SK-N-SH (cell line): ENCODE measurements at regions not wholly inside any gene's neighbourhood (a gene's known extent, or its start where the extent isn't known, plus 50 kb on each side); places are given as distances from the start of the nearest gene placed in this dataset.

Source experiments
- CTCF ChIA-PET: fragments of 300-600, 350-600 bp; formaldehyde crosslinking; extraction: SDS; loops from one replicate; lab custom pipeline; 2021; lab: Yijun Ruan, JAX
- POLR2A ChIA-PET: fragments of 350-600 bp; sonication (Branson Sonifier 250); formaldehyde crosslinking; extraction: SDS; loops from one replicate; lab custom pipeline; 2020; ENCODE audit warnings: antibody characterized with exemption, inconsistent platforms; lab: Yijun Ruan, JAX
- DNase-seq: peaks from one replicate; pipeline ENCODE4 v3.0.0; 2012
- H2AFZ ChIP-seq: fragments of 200-600 bp; sonication (generic); 2 replicates; pipeline ENCODE4 v1.8.1; 2016; ENCODE audit warnings: antibody characterized with exemption, mild to moderate bottlenecking, low read depth
- H3F3A ChIP-seq: fragments of 200-600 bp; sonication (generic); replicated peaks from 2 replicates; pipeline ENCODE3; 2016; ENCODE audit warnings: antibody characterized with exemption, mild to moderate bottlenecking; ENCODE audit not compliant: insufficient read depth
- H3K27ac ChIP-seq, 2 experiments: fragments of 200-500 bp in 1 of 2; fragments of 200-600 bp in 1 of 2; sonication (Bioruptor generic) in 1 of 2; sonication (generic), shearing (Covaris generic) in 1 of 2; 2 replicates each; pipeline versions ENCODE4 v1.5.1 to v1.6.1; 2014 to 2016; ENCODE audit warnings: low read depth in 2 of 2, inconsistent platforms in 1 of 2, low read length in 1 of 2, mild to moderate bottlenecking in 1 of 2, mixed read lengths in 1 of 2
- H3K27me3 ChIP-seq: fragments of 200-600 bp; sonication (generic), shearing (Covaris generic); 2 replicates; pipeline ENCODE4 v1.6.1; 2016; ENCODE audit warnings: mixed run types; ENCODE audit not compliant: insufficient read depth
- H3K36me3 ChIP-seq, 2 experiments: fragments of 200-500 bp in 1 of 2; fragments of 200-600 bp in 1 of 2; sonication (Bioruptor generic) in 1 of 2; sonication (generic) in 1 of 2; replicated peaks in 1 of 2; 2 replicates each; pipeline versions ENCODE3 to v1.5.1; 2014 to 2016; ENCODE audit warnings: low read length in 1 of 2, mild to moderate bottlenecking in 1 of 2; ENCODE audit not compliant: insufficient read depth in 2 of 2, control insufficient read depth in 1 of 2
- H3K4me1 ChIP-seq, 2 experiments: fragments of 200-500 bp in 1 of 2; fragments of 200-600 bp in 1 of 2; sonication (Bioruptor generic) in 1 of 2; sonication (generic), shearing (Covaris generic) in 1 of 2; 2 replicates each; pipeline versions ENCODE4 v1.5.1 to v1.6.1; 2014 to 2016; ENCODE audit warnings: low read depth in 1 of 2, low read length in 1 of 2, mixed run types in 1 of 2; ENCODE audit not compliant: insufficient read depth in 2 of 2, control insufficient read depth in 1 of 2
- H3K4me2 ChIP-seq: fragments of 200-600 bp; sonication (generic), shearing (Covaris generic); 2 replicates; pipeline ENCODE4 v1.6.1; 2017; ENCODE audit warnings: mixed run types
- H3K4me3 ChIP-seq, 2 experiments: fragments of 200-500 bp in 1 of 2; fragments of 200-600 bp in 1 of 2; sonication (Bioruptor generic) in 1 of 2; sonication (generic), shearing (Covaris generic) in 1 of 2; 2 replicates each; pipeline versions ENCODE4 v1.5.1 to v1.8.1; 2014 to 2016; ENCODE audit warnings: low read depth in 2 of 2, inconsistent platforms in 1 of 2, low read length in 1 of 2, mild to moderate bottlenecking in 1 of 2, mixed read lengths in 1 of 2, moderate library complexity in 1 of 2
- H3K79me2 ChIP-seq: fragments of 200-600 bp; sonication (generic); 2 replicates; pipeline ENCODE4 v1.8.1; 2017; ENCODE audit warnings: mild to moderate bottlenecking; ENCODE audit not compliant: insufficient read depth
- H3K9ac ChIP-seq: fragments of 200-600 bp; sonication (generic); 2 replicates; pipeline ENCODE4 v1.6.1; 2017; ENCODE audit warnings: mixed run types
- H3K9me2 ChIP-seq: fragments of 200-600 bp; sonication (generic); 2 replicates; pipeline ENCODE4 v1.6.1; 2017; ENCODE audit warnings: mixed run types
- H3K9me3 ChIP-seq: fragments of 200-600 bp; sonication (generic); 2 replicates; pipeline ENCODE4 v1.6.1; 2017; ENCODE audit warnings: mixed run types, mild to moderate bottlenecking, moderate library complexity
- H4K20me1 ChIP-seq: fragments of 200-600 bp; sonication (generic); 2 replicates; pipeline ENCODE4 v1.6.1; 2017; ENCODE audit warnings: mild to moderate bottlenecking, mixed run types; ENCODE audit not compliant: insufficient read depth
- EP300 ChIP-seq, 2 experiments: IDR thresholded peaks; 2 replicates each; pipeline versions ENCODE4 v1.4.0 to v1.6.1; 2012; ENCODE audit warnings: borderline replicate concordance in 1 of 2, low read depth in 1 of 2, low read length in 1 of 2
- FOXM1 ChIP-seq: IDR thresholded peaks from 2 replicates; pipeline ENCODE4 v1.4.0; 2012; ENCODE audit warnings: low read depth, mild to moderate bottlenecking
- GATA2 ChIP-seq: sonication (generic); formaldehyde crosslinking; IDR thresholded peaks from 2 replicates; pipeline ENCODE4 v1.5.0; 2020; ENCODE audit warnings: mild to moderate bottlenecking, missing genetic modification reagents
- IRF3 ChIP-seq: fragments of 150-350 bp; IDR thresholded peaks from 2 replicates; pipeline ENCODE4 v1.6.1; 2016; ENCODE audit warnings: mild to moderate bottlenecking, low read depth, low read length
- MEF2A ChIP-seq: IDR thresholded peaks from 2 replicates; pipeline ENCODE4 v1.4.0; 2012; ENCODE audit warnings: low read depth, borderline replicate concordance
- NFIC ChIP-seq: IDR thresholded peaks from 2 replicates; pipeline ENCODE4 v1.4.0; 2012; ENCODE audit warnings: borderline replicate concordance
- SIN3A ChIP-seq: IDR thresholded peaks from 2 replicates; pipeline ENCODE4 v1.6.1; 2012; ENCODE audit warnings: low read depth, mild to moderate bottlenecking, low read length, moderate library complexity, borderline replicate concordance
- TAF1 ChIP-seq: IDR thresholded peaks from 2 replicates; pipeline ENCODE4 v1.6.1; 2012; ENCODE audit warnings: low read depth, mild to moderate bottlenecking, low read length, moderate library complexity, borderline replicate concordance
- USF2 ChIP-seq: fragments of 150-350 bp; IDR thresholded peaks from 2 replicates; pipeline ENCODE4 v1.6.1; 2017; ENCODE audit warnings: antibody characterized with exemption, low read length, low read depth, borderline replicate concordance
- WGBS: methylation state at CpG from one replicate; pipeline ENCODE4 v1.1.6; 2017; ENCODE audit warnings: low lambda C conversion rate; 5-methylcytosine and 5-hydroxymethylcytosine counted together

- no peaks in the 10 kb centered on the region for H3K27me3 ChIP-seq
- no peaks in the 10 kb centered on the region for H3K9me2 ChIP-seq
- H3K9ac ChIP-seq, result no peak overlapping the region
- no peak overlapping the region for H3K27ac ChIP-seq
- peaks cover 20% of the 10 kb centered on the region for H3F3A ChIP-seq
- ChIA-PET POLR2A (no interaction called here), CTCF (no interaction called here)
- no peak for DNase-seq
- 0 out of 2 replicates have a peak overlapping the region, but pooled peaks have one; percentile 50 for H2AFZ ChIP-seq
- no peak overlapping the region for H3K4me2 ChIP-seq
- H3K9me3 ChIP-seq, result 0 out of 2 replicates have a peak, but pooled peaks cover 3% of the 10 kb centered on the region
- H4K20me1 ChIP-seq, result no peaks in the 10 kb centered on the region
- WGBS, result 15% methylated on average over 1 of the region's 1 CpG
- TF ChIP-seq USF2, result no peak
- no peak for TF ChIP-seq SIN3A
- TF ChIP-seq FOXM1, result no peak
- no peak for TF ChIP-seq IRF3
- TF ChIP-seq MEF2A, result no peak
- TF ChIP-seq TAF1, result no peak
- TF ChIP-seq NFIC, result no peak
- H3K4me1 ChIP-seq, result peaks cover 0 to 15% of the 10 kb centered on the region in 2 experiments; a peak in 1 of 4 replicates
- H3K36me3 ChIP-seq, result no peaks in the 10 kb centered on the region
- no peaks in the 10 kb centered on the region for H3K79me2 ChIP-seq
- H3K4me3 ChIP-seq, result no peak overlapping the region
Observed at GRCh38 chr11:32032052-32032451, 58.8 kb upstream of the RCN1 start.

- ChIA-PET POLR2A (no interaction called here), CTCF (interaction anchor here (1.1 kb wide), 1 partner anchor 21 kb away, joined by 3 read pairs; no protein-coding TSS in a partner anchor)
- Histone ChIP-seq H3F3A (peaks cover 20% of the 10 kb centered on the region), H3K4me1 (peaks cover 0 to 15% of the 10 kb centered on the region in 2 experiments; a peak in 1 of 4 replicates), H3K4me2 (no peak overlapping the region), H3K9ac (no peak overlapping the region), H2AFZ (no peak overlapping the region; the same call in 1 of the 2 replicates), H3K27me3 (no peaks in the 10 kb centered on the region), H3K36me3 (no peaks in the 10 kb centered on the region), H4K20me1 (no peaks in the 10 kb centered on the region), H3K4me3 (no peak overlapping the region), H3K79me2 (no peaks in the 10 kb centered on the region), H3K27ac (no peak overlapping the region), H3K9me3 (0 out of 2 replicates have a peak, but pooled peaks cover 3% of the 10 kb centered on the region), H3K9me2 (no peaks in the 10 kb centered on the region)
- 15% methylated on average over 10 of the region's 10 CpGs for WGBS
- TF ChIP-seq EP300 (IDR thresholded peaks at IDR 0.05; ENCODE audit: borderline replicate concordance in 1 of 2, low read depth in 1 of 2, low read length in 1 of 2), result no peak
- TF ChIP-seq GATA2 (CRISPR knock-in tag), result no peak
- no peak for DNase-seq
Observed at GRCh38 chr11:32030875-32031503, 59.9 kb upstream of the RCN1 start.
